Neuronal stem cell (in vitro differentiated cells): ENCODE measurements at regions not wholly inside any gene's neighbourhood (a gene's known extent, or its start where the extent isn't known, plus 50 kb on each side); places are given as distances from the start of the nearest gene placed in this dataset.

ENCODE experiments used
- DNase-seq: peaks from one replicate; pipeline ENCODE4 v3.0.0-alpha.2; 2013; ENCODE audit warnings: low spot score
- H2AFZ ChIP-seq: one replicate; pipeline ENCODE4 v1.6.1; 2013; ENCODE audit warnings: mild to moderate bottlenecking, low read length, inconsistent platforms
- H2AK5ac ChIP-seq: 2 replicates; pipeline ENCODE4 v1.6.1; 2013; ENCODE audit warnings: low read depth, mild to moderate bottlenecking, inconsistent platforms, low read length, moderate library complexity, mixed read lengths
- H2BK120ac ChIP-seq: 2 replicates; pipeline ENCODE4 v1.6.1; 2013; ENCODE audit warnings: low read depth, mild to moderate bottlenecking, inconsistent platforms, low read length, moderate library complexity, mixed read lengths
- H2BK12ac ChIP-seq: one replicate; pipeline ENCODE4 v1.6.1; 2013; ENCODE audit warnings: low read length, inconsistent platforms
- H2BK15ac ChIP-seq: 2 replicates; pipeline ENCODE4 v1.6.1; 2013; ENCODE audit warnings: mild to moderate bottlenecking, low read length, inconsistent platforms, mixed read lengths
- H2BK5ac ChIP-seq: one replicate; pipeline ENCODE4 v1.6.1; 2013; ENCODE audit warnings: inconsistent platforms, mild to moderate bottlenecking, low read length, moderate library complexity
- H3K14ac ChIP-seq: one replicate; pipeline ENCODE4 v1.6.1; 2013; ENCODE audit warnings: low read length, inconsistent platforms
- H3K18ac ChIP-seq: 2 replicates; pipeline ENCODE4 v1.6.1; 2013; ENCODE audit warnings: low read length, inconsistent platforms
- H3K23ac ChIP-seq: 2 replicates; pipeline ENCODE4 v1.6.1; 2013; ENCODE audit warnings: low read depth, mild to moderate bottlenecking, mixed read lengths, low read length, inconsistent platforms; ENCODE audit not compliant: poor library complexity
- H3K27ac ChIP-seq: replicated peaks from 3 replicates; pipeline ENCODE4 v1.5.1; 2013; ENCODE audit warnings: low read length, inconsistent platforms
- H3K27me3 ChIP-seq, 3 experiments: 2 replicates each; pipeline ENCODE4 v1.6.1; 2013; ENCODE audit warnings: low read length in 3 of 3, mild to moderate bottlenecking in 2 of 3, inconsistent platforms in 1 of 3, low read depth in 1 of 3, mixed read lengths in 1 of 3, moderate library complexity in 1 of 3; ENCODE audit not compliant: control insufficient read depth in 3 of 3, insufficient read depth in 3 of 3
- H3K36me3 ChIP-seq, 2 donors: replicated peaks in 1 of 2; 2 replicates each; pipeline ENCODE4 v1.6.1; 2013; ENCODE audit warnings: low read length in 2 of 2; ENCODE audit not compliant: control insufficient read depth in 2 of 2, insufficient read depth in 2 of 2
- H3K4ac ChIP-seq: 2 replicates; pipeline ENCODE4 v1.6.1; 2013; ENCODE audit warnings: inconsistent platforms, mild to moderate bottlenecking, low read length, moderate library complexity
- H3K4me1 ChIP-seq, 2 donors: 1 replicate in 1 of 2; 2 replicates in 1 of 2; pipeline ENCODE4 v1.6.1; 2013; ENCODE audit warnings: low read length in 2 of 2, low read depth in 1 of 2; ENCODE audit not compliant: control insufficient read depth in 2 of 2, insufficient read depth in 1 of 2
- H3K4me2 ChIP-seq: one replicate; pipeline ENCODE4 v1.6.1; 2013; ENCODE audit warnings: mild to moderate bottlenecking, low read length, inconsistent platforms; ENCODE audit not compliant: insufficient read depth, poor library complexity, severe bottlenecking
- H3K4me3 ChIP-seq, 2 donors: 2 replicates each; pipeline ENCODE4 v1.5.1; 2013; ENCODE audit warnings: low read length in 2 of 2, mild to moderate bottlenecking in 2 of 2, inconsistent platforms in 1 of 2, moderate library complexity in 1 of 2
- H3K79me1 ChIP-seq: one replicate; pipeline ENCODE4 v1.6.1; 2013; ENCODE audit warnings: low read depth, mild to moderate bottlenecking, inconsistent platforms, low read length, moderate library complexity
- H3K9ac ChIP-seq: one replicate; pipeline ENCODE4 v1.6.1; 2013; ENCODE audit warnings: mild to moderate bottlenecking, low read depth, low read length, inconsistent platforms; ENCODE audit not compliant: poor library complexity
- H3K9me3 ChIP-seq, 2 donors: replicated peaks in 1 of 2; 2 replicates each; pipeline versions ENCODE3 to v1.6.1; 2013; ENCODE audit warnings: low read length in 2 of 2, mild to moderate bottlenecking in 2 of 2, inconsistent platforms in 1 of 2, low read depth in 1 of 2, mixed read lengths in 1 of 2, moderate library complexity in 1 of 2; ENCODE audit not compliant: control insufficient read depth in 2 of 2, insufficient read depth in 1 of 2
- H4K8ac ChIP-seq: one replicate; pipeline ENCODE4 v1.6.1; 2013; ENCODE audit warnings: low read depth, mild to moderate bottlenecking, inconsistent platforms, low read length, moderate library complexity
- H4K91ac ChIP-seq: one replicate; pipeline ENCODE4 v1.6.1; 2013; ENCODE audit warnings: low read length, low read depth, mild to moderate bottlenecking, inconsistent platforms; ENCODE audit not compliant: poor library complexity
- WGBS, 2 donors: extraction: QIAGEN DNeasy Blood & Tissue Kit; methylation state at CpG; one replicate each; pipeline ENCODE4 v1.1.7; 2013; ENCODE audit warnings: missing lambda C conversion rate in 2 of 2, mixed read lengths in 1 of 2; ENCODE audit not compliant: insufficient read length in 2 of 2, insufficient replicate concordance in 1 of 2; ENCODE audit errors: extremely low coverage in 2 of 2; 5-methylcytosine and 5-hydroxymethylcytosine counted together

DNA sequence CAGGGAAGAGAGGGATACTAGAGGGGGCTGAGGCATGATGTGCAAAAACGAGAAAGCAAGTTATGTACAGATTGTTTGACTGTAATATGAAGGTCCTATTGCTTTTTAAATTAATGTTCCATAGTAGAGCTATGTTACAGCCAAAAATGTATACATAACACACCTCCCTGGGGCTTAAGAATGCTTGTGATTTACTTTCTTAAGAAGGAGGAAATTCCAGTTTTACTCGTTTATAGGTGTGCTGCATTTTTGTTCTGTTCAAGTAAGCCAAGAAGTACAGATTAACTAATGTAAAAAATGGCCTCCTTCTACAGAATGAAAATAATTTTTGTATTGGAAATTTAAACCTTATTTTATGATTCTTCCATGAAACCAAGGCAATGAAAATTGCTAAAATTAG lies 614.4 kb upstream of the NR3C2 start:
- no CpG with 5 or more reads among the region's 2 CpGs for WGBS, 2 donors
- H3K18ac ChIP-seq = no peak overlapping the region

DNA sequence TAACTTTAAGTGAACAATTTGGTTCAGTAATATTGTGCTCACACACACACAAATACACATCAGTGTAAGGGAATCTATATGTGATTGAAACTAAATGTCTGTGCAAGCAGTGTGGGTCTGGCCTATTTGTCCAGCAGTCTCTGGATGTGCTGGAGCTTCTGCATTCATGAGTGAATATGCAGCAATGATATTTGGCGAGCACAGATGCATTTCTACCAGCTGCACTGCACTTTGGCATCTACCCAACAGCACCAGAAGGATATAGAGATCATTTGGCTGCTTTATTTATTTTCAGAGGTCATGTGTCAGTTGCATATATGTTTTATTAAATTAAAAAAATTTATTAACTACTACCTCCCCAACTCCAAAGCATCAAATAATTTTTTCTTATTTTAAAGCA lies 613.4 kb upstream of the NR3C2 start:
- no peak overlapping the region for H3K4me3 ChIP-seq
- no peaks in the 10 kb centered on the region for H3K9me3 ChIP-seq
- H3K14ac ChIP-seq = no peak overlapping the region

More for the DNA sequence above, 614.4 kb upstream of the NR3C2 start:
- no peak overlapping the region for H2AFZ ChIP-seq
- H3K14ac ChIP-seq = no peak overlapping the region
- H3K27me3 ChIP-seq = no peaks in the 10 kb centered on the region
- H3K36me3 ChIP-seq = no peaks in the 10 kb centered on the region
- H3K79me1 ChIP-seq = no peaks in the 10 kb centered on the region
- H3K9ac ChIP-seq = no peak overlapping the region
- H3K4me3 ChIP-seq = no peak overlapping the region
- no peak overlapping the region for H2BK5ac ChIP-seq
- no peak overlapping the region for H2BK12ac ChIP-seq
- H2BK120ac ChIP-seq = no peak overlapping the region
- no peak for DNase-seq
- no peak overlapping the region for H3K4ac ChIP-seq
- H3K23ac ChIP-seq = no peak overlapping the region
- H3K9me3 ChIP-seq = no peaks in the 10 kb centered on the region
- no peak overlapping the region for H2AK5ac ChIP-seq
- H3K4me1 ChIP-seq = peaks cover 0 to 2% of the 10 kb centered on the region in 2 donors
- H3K27ac ChIP-seq = no peak overlapping the region
- H2BK15ac ChIP-seq = no peak overlapping the region
- no peak overlapping the region for H3K4me2 ChIP-seq
- no peak overlapping the region for H4K8ac ChIP-seq
- H4K91ac ChIP-seq = no peak overlapping the region

DNA sequence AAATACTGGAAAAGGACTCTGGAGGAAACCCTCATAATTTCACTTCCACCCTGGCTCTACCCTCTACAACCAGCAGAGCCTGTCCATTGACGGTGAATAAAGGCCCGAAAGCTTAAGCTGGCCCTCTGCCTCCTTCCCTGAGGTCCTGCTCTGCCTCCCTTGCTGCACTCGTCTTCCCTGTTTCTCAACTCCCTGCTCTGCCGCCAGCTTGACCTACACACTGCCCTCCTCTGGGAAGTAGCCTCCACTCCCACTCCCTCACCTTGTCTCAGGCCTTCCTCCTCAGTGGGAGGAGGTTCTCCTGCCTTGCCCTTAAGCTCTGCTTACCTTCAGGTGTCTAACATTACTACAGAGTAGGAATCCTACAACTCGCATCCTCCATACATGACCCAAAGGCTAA lies 608.6 kb upstream of the NR3C2 start:
- Histone ChIP-seq H3K4me1 (peaks cover 0 to 2% of the 10 kb centered on the region in 2 donors), H3K4me2 (no peak overlapping the region), H2BK12ac (no peak overlapping the region), H3K23ac (no peak overlapping the region), H3K18ac (no peak overlapping the region), H2BK5ac (no peak overlapping the region), H3K9me3 (no peaks in the 10 kb centered on the region), H3K36me3 (no peaks in the 10 kb centered on the region), H3K27ac (no peak overlapping the region), H2BK15ac (no peak overlapping the region), H3K4me3 (no peak overlapping the region), H3K27me3 (no peaks in the 10 kb centered on the region), H4K8ac (no peak overlapping the region), H3K9ac (no peak overlapping the region), H3K14ac (no peak overlapping the region), H2AK5ac (no peak overlapping the region), H2BK120ac (no peak overlapping the region), H3K4ac (no peak overlapping the region), H4K91ac (no peak overlapping the region), H3K79me1 (no peaks in the 10 kb centered on the region), H2AFZ (no peak overlapping the region)
- no CpG with 5 or more reads among the region's 5 CpGs for whole genome bisulfite sequencing, 2 donors
- no peak for DNase-seq

More for the DNA sequence above, 613.4 kb upstream of the NR3C2 start:
- Histone ChIP-seq H2BK120ac (no peak overlapping the region), H3K23ac (no peak overlapping the region), H2AK5ac (no peak overlapping the region), H3K27ac (no peak overlapping the region), H3K18ac (no peak overlapping the region), H3K4ac (no peak overlapping the region), H4K91ac (no peak overlapping the region), H3K27me3 (no peaks in the 10 kb centered on the region), H2BK12ac (no peak overlapping the region), H2AFZ (no peak overlapping the region), H2BK15ac (no peak overlapping the region), H4K8ac (no peak overlapping the region), H3K4me2 (no peak overlapping the region), H3K4me1 (peaks cover 0 to 2% of the 10 kb centered on the region in 2 donors), H3K79me1 (no peaks in the 10 kb centered on the region), H3K9ac (no peak overlapping the region), H3K36me3 (no peaks in the 10 kb centered on the region), H2BK5ac (no peak overlapping the region)
- no peak for DNase-seq
- WGBS, 2 donors = no CpG with 5 or more reads among the region's 1 CpG

GRCh38 chr4:149048451-149049143 lies 606.4 kb upstream of the NR3C2 start:
- no peak overlapping the region for H2BK15ac ChIP-seq
- DNase-seq = no peak
- no peak overlapping the region for H2AFZ ChIP-seq
- H3K36me3 ChIP-seq = no peaks in the 10 kb centered on the region
- H3K18ac ChIP-seq = no peak overlapping the region
- no peak overlapping the region for H3K23ac ChIP-seq
- no peak overlapping the region for H3K4me3 ChIP-seq
- no peaks in the 10 kb centered on the region for H3K9me3 ChIP-seq
- H3K27ac ChIP-seq = no peak overlapping the region
- no peak overlapping the region for H4K8ac ChIP-seq
- H2BK120ac ChIP-seq = no peak overlapping the region
- H3K4me1 ChIP-seq = peaks cover 0 to 2% of the 10 kb centered on the region in 2 donors
- H4K91ac ChIP-seq = no peak overlapping the region
- H3K14ac ChIP-seq = no peak overlapping the region
- H3K4ac ChIP-seq = no peak overlapping the region
- no peak overlapping the region for H3K4me2 ChIP-seq
- no peaks in the 10 kb centered on the region for H3K79me1 ChIP-seq
- no peaks in the 10 kb centered on the region for H3K27me3 ChIP-seq
- no peak overlapping the region for H2AK5ac ChIP-seq
- no peak overlapping the region for H3K9ac ChIP-seq
- H2BK12ac ChIP-seq = no peak overlapping the region
- WGBS, 2 donors = no CpG with 5 or more reads among the region's 3 CpGs
- no peak overlapping the region for H2BK5ac ChIP-seq
